ENCODE measurements at regions not wholly inside any gene's neighbourhood (a gene's known extent, or its start where the extent isn't known, plus 50 kb on each side); places are given as distances from the start of the nearest gene placed in this dataset.
"Not testable (repeated sequence)": the region's sequence is repeated elsewhere in the genome, so short reads cannot be mapped to it uniquely, and the experiment has no call there.

DNA sequence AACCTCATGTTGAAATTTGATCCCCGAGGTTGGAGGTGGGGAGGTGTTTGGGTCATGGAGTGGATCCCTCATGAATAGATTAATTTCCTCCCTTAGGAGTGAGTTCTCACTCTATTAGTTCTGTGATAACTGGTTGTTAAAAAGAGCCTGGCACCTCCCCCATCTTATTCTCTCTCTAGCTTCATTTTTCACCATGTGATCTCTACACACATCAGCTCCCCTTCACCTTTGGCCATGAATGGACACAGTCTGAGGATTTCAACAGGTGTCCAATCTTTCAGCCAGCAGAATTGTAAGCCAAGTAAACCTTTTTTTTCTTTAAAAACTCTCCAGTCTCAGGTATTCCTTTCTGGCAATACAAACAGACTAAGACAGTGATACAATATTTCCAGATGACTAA, 602.0 kb upstream of the FAM98A start:
- DNase-seq (ENCODE audit: low read depth), result no peak

DNA sequence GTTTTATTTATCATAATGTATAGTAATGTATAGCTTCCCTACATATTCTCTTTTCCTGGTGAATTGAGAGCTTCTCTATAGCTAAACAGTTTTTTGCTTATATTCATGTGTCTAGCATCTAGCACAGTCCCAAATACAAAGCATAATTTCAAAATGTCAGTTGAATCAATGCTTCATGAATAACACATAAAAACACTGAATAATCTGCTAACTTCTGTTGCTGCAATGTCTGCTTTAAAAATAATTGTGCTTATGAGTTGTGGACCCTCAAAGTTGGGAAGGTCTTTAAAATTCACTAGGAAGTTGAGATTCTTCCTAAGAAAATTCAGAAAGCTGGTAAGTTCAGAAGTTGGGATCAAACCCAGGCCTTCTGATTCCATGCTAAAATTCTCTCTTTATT, 600.9 kb upstream of the FAM98A start:
- no peak for DNase-seq (ENCODE audit: low read depth)

DNA sequence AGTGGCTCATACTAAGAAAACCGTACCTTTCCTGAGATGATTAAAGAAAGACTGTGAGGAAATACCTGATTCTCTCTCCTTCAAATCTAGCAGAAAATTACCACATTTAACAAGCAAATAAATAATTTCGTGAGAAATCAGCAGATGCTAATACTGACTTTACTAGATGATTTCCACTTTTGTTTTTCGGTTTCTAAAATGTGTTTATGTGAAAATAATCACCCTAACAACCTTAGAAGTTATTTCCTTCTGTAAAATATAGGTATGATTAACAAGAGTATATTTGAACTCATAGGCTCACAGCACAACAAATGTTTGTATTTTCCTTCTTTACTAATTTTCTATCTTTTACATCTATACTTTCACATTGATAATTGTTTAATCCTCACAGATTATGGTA, 594.1 kb upstream of the FAM98A start:
- DNase-seq (ENCODE audit: low read depth), result no peak

DNA sequence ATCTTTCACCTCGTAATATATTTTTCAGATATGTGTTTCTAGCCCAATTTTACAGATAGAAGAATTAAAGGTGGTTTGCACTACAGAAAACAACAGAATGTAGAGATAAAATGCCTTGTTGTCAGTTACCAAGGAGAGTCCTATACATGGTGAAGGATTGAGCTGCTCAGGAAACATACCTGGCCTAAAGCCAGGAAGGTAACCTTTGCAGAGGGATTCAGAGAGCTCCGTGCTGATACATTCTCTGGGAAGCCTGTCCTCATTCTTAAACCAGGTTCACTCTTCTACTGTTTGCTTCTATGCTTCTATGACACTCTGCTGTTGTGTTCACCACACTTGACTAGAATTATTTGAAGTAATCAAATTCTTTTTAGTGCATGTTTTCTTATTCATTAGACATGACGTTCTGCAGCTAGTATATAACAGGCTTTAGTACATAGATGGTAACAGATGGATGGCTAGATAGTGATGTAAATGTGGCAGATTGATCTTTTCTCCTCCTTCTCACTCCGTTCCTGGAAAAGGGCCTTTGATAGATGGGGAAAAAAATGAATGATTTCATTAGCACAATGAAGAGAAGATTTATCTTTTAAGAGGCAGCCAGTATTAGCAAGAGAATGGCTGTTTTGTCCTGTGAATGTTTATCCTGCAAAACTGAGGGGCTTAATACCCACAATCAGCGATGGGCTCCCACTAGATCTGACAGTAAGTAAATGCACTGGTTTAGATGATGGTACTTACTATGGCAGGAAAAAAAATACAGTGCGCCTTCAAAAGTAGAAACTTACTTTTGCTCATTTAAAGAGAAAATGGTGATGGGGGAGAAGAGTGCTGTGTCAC, 589.6 kb upstream of the FAM98A start:
- DNase-seq (ENCODE audit: low read depth), result no peak

DNA sequence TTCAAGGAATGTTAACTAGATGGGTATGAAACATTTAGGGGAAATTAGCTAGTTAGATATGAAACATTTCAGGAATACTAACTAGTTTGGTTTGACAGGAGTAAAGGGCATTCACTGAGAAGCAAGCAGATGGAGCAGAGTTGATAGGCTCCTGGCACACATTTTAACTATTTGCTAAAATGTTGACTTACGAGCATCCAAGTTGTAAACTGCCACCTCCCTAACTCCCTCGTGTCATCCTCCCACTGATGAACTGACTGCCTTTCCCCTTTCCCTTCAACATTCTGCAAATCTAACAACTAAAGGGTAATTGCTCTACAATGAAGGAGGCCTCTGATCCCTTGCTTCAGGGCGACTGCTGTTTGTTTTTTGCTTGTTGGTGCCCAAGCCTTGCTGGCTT, 580.4 kb upstream of the FAM98A start:
- DNase-seq (ENCODE audit: low read depth), result no peak

DNA sequence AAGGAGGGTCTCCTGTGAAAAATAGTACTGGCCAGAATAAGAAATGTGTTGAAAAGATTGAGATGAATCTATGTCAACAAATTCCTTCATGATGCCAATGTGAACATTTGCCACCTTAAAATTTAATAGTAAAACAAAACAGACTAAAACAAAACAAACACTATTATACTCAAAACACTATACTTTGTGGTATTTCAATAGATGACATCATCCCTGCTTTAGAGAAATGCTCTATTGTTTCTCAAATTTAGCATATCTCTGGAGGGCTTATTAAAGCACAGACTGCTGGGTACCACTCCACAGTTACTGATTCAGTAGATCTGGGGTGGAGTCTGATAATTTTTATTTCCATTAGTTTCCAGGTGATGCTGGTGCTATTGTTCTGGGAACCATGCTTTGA, 579.4 kb upstream of the FAM98A start:
- DNase-seq (ENCODE audit: low read depth), result no peak

DNA sequence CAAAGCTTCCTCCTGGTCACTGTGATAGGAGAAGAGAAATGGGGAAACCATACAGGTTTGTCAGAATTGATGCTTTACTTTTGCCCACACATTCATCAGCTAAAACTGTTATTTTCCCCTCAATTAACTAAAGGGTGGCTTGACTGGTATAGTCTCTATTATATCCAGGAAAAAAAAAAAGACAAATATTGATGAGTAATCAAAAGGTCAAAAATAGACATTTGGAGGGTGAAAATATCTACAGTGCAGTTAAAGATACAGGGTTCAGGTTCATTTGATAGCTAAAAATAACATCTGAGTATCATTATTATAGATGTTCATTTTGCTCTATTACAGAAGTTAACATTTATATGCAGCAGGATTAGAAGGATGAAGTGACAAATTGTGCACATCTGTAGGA, 577.6 kb upstream of the FAM98A start:
- no peak for DNase-seq (ENCODE audit: low read depth)

DNA sequence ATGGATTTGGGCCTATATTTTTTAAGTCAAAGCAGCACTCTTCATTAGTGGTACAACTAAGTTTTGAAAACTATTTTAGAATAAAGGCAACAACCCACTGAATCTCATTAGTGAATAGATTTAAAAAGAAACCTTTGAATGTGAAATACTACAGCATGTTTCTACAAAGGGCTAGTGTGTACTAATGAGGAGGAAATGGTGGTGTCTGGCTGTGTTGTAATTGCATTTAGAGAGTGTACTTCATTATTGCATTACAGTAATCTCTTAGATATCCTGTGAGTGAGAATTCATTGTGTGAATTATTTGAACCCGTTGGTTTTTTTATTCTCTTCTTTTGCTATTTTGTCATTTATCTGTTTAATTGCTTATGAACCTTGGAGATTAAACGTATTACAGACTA, 575.4 kb upstream of the FAM98A start:
- no peak for DNase-seq (ENCODE audit: low read depth)

DNA sequence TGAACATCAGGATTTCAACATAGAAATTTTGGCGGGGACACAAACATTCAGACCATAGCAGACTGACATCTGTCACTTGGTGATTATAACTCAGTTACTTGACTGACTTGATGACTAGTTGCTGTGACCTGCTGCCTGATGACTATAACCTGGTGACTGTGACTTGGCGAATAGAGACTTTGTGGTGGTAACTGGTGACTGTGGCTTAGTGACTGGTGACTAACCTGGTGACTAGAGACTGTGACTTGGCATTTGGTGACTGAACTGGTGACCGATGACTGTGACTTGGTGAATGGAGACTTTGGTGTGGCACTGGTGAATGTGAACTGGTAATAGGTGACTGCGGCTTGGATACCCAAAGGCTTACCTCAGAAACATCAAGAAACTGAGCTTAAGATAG, 563.1 kb upstream of the FAM98A start:
- DNase-seq (ENCODE audit: low read depth), result no peak

DNA sequence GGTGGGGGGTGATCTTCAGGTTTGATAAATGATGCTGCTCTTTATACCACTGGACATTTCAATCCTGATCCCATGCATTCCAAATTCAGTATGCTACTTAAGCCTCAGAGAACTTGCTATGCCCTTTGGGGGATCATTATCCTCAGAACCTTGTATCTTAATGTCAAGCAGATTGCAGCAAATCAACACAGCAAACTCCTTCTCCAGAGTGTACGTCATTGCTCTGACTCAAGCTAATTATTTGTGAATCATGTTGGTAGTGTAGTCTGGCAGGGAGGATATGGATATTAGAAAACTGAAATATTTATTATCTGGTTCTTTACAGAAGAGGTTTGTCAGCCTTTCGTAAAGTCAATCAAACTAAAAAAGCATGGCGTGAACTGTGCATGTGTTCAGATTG, 562.5 kb upstream of the FAM98A start:
- peak; percentile 6 for DNase-seq (ENCODE audit: low read depth)

DNA sequence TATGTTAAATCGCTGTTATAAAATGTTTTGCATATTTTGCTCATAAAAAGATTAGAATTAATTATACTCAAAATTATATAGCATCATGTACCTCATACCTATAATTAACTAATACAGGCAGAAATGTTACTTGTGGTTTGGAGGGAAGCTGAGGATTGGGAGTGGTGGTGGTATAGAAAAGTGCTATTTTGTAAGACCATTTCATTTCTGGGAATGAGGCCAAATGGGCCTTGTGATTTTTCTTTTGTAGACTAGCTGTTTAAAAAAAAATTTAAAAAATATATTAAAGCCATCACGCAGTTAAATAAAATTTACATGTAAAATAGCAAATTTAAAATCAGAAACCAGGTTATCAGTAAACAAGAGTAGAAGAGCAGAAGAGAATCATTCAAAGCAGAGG, 560.8 kb upstream of the FAM98A start:
- DNase-seq (ENCODE audit: low read depth), result no peak

DNA sequence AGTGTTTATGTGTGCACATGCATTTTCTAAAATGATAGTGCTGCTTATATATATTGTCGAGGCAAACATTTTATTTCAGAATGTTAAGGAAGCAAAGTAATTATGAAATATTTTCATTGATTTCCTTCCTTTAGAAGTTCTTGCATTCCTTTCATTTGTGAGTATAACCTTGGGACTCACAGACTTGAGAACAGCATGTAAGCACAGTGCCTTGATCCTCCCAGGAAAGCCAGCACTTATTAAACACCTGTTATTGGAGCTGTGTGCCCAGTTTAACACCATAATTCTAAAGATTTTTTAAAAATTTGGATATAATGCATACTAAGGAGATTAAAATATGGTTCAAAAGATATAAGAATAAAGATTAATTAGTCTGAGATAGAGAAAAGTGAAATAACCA, 554.4 kb upstream of the FAM98A start:
- DNase-seq (ENCODE audit: low read depth), result no peak

DNA sequence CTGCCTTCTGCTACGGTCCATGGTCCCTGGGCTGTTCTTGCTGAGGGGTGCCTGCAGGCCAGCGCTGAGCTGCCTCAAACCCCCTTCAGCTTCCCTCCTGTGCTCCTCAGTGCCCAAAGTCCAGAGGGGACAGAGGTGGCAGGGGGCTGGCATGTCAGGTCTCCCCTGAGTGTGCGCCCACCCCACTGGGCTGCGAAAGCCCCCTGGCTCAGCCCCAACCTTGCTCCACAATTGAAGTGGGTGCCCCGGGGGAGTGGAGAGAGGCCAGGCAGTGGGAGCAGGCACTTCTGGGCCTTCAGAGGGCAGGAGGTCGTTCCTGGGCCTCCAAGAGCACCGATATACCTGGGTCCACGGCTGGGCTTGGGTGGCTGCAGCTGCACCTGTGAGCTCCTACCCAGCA, 548.7 kb upstream of the FAM98A start:
- no peak for DNase-seq (ENCODE audit: low read depth)

DNA sequence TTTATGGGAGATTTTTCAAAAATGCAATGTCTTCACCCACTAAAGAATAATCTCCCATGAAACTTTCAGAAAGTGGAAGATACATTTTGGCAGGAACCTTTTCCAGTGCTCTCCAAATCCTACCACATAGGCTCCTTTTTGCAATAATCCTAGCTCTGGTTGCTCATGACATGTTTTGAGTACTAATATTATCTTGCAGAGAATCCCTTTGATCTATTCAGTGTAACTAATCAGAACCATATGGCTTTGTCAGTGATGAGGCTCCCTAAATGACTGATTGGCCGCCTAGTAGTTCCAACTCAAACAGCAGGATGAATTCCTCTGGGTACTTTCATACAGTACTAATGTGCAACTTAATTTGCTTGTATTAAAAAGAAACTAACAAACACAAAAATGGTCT, 544.0 kb upstream of the FAM98A start:
- peak; percentile 70 for DNase-seq (ENCODE audit: low read depth)

DNA sequence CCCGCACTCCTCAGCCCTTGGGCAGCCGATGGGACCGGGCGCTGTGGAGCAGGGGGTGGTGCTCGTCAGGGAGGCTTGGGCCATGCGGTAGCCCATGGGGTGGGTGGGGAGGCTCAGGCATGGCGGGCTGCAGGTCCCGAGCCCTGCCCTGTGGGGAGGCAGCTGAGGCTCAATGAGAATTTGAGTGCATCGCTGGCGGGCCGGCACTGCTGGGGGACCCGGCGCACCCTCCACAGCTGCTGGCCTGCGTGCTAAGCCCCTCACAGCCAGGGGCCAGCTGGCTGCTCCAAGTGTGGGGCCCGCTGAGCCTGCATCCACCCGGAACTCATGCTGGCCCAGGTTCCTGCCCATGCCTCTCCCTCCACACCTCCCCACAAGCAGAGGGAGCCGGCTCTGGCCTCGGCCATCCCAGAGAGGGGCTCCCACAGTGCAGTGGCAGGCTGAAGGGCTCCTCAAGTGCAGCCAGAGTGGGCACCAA, 543.5 kb upstream of the FAM98A start:
- DNase-seq (ENCODE audit: low read depth), result not testable (repeated sequence)

DNA sequence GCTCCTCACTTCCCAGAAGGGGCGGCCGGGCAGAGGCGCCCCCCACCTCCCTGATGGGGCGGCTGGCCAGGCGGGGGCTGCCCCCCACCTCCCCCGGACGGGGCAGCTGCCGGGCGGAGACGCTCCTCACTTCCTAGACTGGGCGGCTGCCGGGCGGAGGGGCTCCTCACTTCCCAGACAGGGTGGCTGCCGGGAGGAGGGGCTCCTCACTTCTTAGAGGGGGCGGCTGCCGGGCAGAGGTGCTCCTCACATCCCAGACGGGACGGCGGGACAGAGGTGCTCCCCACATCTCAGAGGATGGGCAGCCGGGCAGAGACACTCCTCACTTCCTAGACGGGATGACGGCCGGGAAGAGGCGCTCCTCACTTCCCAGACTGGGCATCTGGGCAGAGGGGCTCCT, 534.0 kb upstream of the FAM98A start:
- DNase-seq (ENCODE audit: low read depth), result not testable (repeated sequence)

DNA sequence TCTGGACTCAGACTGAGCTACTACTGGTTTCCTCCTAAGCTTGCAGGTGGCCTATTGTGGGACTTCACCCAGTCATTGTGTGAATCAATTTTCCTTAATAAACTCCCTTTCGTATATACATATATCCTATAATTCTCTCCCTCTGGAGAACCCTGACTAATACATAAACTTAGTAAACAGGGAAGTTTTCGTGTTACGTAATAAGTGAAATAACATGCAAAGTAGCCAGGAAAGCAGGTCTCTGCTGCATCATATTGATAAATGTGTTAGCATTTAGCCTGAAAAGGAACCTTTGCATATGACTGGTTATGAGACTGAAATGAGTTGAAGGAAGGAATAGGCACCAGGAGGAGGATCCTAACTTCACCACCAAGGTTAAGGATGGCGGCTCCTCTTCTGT, 527.2 kb upstream of the FAM98A start:
- DNase-seq (ENCODE audit: low read depth), result no peak

DNA sequence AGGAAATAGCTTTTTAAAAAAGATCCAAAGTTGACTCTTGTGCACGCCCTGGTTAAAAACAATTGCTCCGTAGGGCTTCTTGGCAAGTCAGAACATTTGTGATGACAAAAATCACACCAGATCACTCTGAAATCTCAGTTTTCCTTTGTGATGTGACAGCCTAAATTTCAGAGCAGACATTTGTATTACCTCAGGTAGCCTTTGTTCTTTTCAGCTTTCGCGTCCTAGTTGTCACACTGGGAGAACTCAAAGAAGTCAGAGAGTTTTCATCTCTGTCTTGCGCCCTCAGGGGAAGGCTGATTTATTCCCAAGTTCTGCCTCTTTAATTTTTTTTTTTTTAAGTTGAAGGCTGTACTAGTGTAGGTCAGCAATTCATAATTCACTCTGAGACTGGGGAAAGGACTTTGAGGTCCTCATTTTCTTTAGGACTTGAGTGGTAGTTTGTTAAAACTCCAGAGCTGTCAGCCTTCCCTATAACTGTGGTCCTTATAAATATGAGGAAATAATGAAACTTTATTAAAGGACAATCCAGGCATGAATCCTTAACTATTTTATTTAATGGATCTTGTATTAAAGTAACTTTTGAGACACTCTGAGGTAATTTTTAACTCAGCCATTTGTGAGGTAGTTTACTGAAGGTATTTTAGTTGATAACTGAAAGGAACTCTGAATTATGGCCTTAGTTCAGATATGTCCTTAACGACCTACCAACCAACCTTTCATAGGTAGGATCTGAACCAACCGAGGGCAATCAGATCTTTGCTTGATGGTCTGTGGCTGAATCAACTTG, 525.1 kb upstream of the FAM98A start:
- no peak for DNase-seq (ENCODE audit: low read depth)

DNA sequence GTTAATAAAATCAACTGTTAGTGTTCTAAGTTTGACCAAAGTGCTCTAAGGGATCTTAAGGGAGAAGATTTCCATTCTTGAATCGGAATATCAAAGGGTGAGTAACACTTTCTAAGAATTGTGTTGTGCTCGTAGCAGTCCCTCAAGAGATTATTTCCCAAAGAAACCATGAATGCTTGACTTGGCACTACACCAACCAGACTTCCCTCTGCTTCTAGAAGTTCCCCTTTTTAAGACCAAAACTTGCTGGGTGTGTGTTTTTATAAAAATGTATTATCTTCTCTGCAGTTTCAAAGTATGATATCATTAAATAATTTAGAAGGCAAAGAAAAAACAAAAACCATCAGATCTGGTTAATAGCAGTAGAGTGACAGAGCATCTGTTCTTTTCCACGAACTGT, 522.0 kb upstream of the FAM98A start:
- DNase-seq (ENCODE audit: low read depth), result no peak

DNA sequence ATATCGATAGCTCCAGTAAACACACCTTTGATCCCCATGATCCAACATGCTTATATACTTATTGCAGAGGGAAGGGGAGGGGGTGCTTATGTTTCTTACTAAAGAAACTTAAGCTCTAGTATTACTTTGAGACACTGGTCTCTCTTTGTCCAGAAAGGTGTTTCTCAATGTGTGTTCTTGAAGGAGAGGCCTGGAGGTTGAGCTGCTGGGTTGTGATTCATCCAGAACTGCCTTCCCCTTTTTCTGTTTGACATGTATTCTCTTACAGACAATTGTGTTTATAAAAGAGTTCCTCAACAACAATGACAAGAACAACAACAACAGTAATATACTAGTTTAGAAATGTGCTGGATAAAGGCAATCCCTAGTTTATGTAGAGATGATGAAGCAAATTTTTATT, 516.0 kb upstream of the FAM98A start:
- DNase-seq (ENCODE audit: low read depth), result no peak

DNA sequence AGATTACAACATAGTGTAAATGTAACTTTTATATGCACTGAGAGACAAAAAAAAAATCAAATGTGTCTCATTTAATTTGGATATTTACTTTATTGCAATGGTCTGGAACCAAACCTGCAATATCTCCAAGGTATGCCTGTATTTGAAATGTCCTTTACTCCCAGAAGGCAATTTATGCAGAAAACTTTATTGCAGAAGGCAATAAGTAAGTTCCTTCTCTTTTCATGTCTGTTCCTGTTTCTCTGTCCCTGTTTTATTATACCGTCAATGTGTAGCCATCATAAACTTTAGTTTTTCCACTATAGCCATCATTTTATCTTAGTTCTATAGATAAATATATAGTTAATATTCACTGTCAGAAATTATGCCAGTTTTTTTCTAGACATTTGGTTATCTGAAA, 513.1 kb upstream of the FAM98A start:
- no peak for DNase-seq (ENCODE audit: low read depth)

DNA sequence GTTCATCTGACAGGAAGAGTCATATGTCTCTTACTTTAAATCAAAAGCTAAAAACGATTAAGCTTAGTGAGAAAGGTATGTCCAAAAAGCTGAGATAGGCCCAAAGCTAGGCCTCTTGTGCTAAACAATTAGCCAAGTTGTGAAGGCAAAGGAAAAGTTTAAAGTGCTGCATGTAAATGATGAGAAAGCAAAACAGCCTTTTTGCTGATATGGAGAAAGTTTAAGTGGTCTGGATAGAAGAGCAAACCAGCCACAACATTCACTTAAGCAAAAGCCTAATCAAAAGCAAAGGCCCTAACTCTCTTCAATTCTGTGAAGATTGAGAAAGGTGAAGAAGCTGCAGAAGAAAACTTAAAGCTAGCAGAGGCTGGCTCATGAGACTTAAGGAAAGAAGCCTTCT, 511.3 kb upstream of the FAM98A start:
- DNase-seq (ENCODE audit: low read depth), result no peak

DNA sequence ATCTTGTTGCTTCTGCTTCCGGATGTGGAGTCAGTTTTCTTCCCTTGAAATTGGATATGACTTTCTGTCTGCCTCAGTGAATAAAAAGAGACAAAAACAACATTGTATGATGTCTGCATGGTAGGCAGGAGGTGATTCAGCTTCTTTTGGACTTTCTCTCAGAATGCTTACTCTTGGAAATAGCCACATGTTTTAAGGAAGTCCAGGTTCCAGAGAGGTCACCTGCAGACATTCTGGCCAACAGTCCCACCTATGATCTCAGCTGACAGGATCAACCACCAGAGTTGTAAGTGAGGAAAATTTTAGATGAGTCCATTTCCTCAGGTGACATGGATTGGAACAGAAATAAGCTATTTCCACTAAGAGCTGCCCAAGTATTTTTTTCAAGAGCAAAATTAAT, 508.7 kb upstream of the FAM98A start:
- DNase-seq (ENCODE audit: low read depth), result no peak

Data from RPMI7951 (cell line).